HTR-8/SVneo (cell line): ENCODE measurements at regions not wholly inside any gene's neighbourhood (a gene's known extent, or its start where the extent isn't known, plus 50 kb on each side); places are given as distances from the start of the nearest gene placed in this dataset.
A peak's percentile ranks its signal among the peaks of the same experiment; 100 is the strongest.

Experiments used
- DNase-seq: peaks from one replicate; pipeline ENCODE4 v3.0.0; 2011; ENCODE audit warnings: low spot score, mixed read lengths; ENCODE audit not compliant: insufficient read length
- FAIRE-seq: peaks from 2 replicates; lab custom pipeline; 2011; peaks lifted over from hg19 to GRCh38; lab: Jason Lieb, UNC

DNA sequence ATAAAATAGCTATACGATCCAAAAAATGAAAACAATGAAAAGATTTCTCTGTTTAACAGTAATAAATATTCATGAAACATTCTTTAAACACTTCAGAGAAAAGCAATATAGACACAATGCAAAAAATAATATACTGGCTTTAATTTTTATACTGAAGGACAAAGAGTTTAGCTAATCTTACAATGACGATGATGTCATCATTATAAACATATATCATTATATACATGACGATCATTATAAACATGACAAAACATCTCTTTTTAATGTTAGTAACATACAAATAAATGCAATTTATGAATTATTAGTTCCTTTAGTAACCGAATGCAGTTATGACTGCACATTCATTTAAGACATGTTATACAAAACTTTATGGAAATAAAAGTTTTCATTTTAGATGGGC, 1434.6 kb downstream of the PCDH18 start:
- FAIRE-seq: no peak

GRCh38 chr4:136088211-136088867, 1444.0 kb downstream of the PCDH18 start:
- FAIRE-seq (no peak), DNase-seq (no peak)

More for the DNA sequence above, 1434.6 kb downstream of the PCDH18 start:
- DNase-seq: no peak

DNA sequence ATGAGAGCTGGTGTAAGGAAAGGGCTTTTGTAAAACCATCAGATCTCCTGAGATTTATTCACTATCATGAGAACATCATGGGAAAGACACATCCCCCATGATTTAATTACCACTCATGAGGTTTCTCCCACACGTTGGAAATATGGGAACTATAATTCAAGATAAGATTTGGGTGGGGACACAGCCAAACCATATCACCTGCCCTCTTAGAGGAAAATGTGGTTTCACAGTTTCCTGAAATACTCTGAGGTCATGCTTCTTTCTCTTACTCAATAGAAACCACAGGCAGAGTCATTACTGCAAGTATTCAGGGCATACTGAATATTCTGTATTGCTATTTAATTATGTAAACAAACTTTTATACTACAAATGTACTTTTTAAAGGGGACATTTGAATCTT, 1453.3 kb downstream of the PCDH18 start:
- no peak for FAIRE-seq

GRCh38 chr4:136056748-136057147, 1475.5 kb downstream of the PCDH18 start:
- no peak for DNase-seq
- no peak for FAIRE-seq

More for the DNA sequence above, 1453.3 kb downstream of the PCDH18 start:
- DNase-seq: no peak

GRCh38 chr4:136055360-136055759, 1476.9 kb downstream of the PCDH18 start:
- DNase-seq (no peak), FAIRE-seq (no peak)

GRCh38 chr4:136036744-136037143, 1495.5 kb downstream of the PCDH18 start:
- DNase-seq (peak; percentile 46), FAIRE-seq (no peak)

GRCh38 chr4:136032391-136032790, 1499.9 kb downstream of the PCDH18 start:
- DNase-seq: no peak
- no peak for FAIRE-seq

DNA sequence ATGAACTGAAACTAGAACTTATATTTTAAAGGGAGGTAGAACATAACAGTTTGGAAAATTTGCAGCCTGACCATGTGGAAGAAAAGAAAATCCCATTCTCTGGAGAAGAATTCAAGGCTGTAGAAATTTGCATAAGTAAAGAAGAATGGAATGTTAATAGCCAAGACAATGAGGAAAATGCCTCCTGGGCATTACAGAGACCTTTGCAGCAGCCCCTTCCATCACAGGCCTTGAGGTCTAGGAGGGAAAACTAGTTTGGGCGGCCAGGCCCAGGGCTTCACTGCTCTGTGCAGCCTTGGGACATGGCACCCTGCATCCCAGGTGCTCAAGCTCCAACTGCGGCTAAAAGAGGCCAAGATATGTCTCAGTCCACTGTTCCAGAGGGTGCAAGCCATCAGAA, 1506.8 kb downstream of the PCDH18 start:
- DNase-seq (no peak), FAIRE-seq (no peak)

- FAIRE-seq (no peak), DNase-seq (no peak)
Observed at GRCh38 chr4:136017556-136017955, 1514.7 kb downstream of the PCDH18 start.

DNA sequence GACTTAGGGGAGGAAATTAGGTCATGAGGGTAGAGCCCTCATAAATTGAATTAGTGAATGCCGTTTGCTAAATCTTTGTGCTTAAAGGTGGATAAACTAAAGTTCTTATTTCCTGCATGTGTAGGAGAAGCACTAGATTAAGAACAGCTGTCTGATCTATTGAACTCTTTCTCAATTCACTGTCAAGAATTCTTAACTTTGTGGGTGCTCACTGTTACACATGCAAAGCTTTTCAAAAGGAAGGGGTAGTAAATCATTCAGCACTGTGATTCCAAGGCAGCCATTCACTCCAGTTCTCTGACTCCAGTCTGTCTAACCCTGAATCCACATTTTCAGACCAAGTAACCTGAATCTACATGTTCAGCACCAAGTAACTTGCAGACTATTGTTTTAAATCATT, 1520.1 kb downstream of the PCDH18 start:
- DNase-seq (peak; percentile 34), FAIRE-seq (no peak)

- FAIRE-seq: no peak
Observed at GRCh38 chr4:136009258-136009832, 1522.9 kb downstream of the PCDH18 start.

GRCh38 chr4:136007991-136008390, 1524.3 kb downstream of the PCDH18 start:
- DNase-seq: no peak
- no peak for FAIRE-seq

More at GRCh38 chr4:136009258-136009832, 1522.9 kb downstream of the PCDH18 start:
- no peak for DNase-seq

DNA sequence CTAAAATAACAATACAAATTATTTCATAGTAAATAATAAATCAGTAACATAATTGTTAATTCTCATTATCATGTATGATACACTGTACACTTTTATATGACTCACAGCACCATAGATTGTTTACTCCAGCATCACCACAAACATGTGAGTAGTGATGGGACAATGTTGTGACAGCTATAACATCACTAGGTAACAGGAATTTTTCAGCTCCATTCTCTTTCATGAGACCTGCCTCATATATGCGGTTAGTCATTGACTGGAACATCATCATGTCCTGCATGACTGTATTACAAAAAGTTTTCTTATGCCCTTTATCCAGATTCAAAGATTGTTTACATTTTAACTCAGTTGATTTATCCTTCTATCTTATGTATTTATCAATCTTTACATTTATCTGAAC, 1530.0 kb downstream of the PCDH18 start:
- FAIRE-seq: peak; percentile 16
- DNase-seq: no peak

- no peak for DNase-seq
- FAIRE-seq: no peak
Observed at GRCh38 chr4:136001791-136002190, 1530.5 kb downstream of the PCDH18 start.

- no peak for DNase-seq
- no peak for FAIRE-seq
Observed at GRCh38 chr4:136000246-136000645, 1532.0 kb downstream of the PCDH18 start.

GRCh38 chr4:135994360-135994759, 1537.9 kb downstream of the PCDH18 start:
- FAIRE-seq (no peak), DNase-seq (no peak)

DNA sequence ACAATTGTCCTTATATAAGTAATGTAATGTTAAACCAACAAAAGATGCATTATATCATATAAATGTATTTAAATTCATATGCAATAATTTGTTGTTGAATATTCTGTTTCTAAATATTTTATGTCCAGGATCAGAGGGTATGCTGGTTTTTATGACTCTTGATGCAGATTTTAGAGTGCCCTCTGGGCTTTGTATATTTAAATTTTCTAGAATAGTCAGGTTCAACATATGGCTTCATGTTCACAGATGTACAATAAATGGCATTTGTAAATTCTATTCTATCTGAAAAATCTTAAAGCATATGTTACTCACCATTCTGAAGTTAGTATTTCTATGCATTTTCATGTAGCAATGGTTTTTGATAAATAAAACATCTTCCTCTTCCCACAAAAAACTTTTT, 1555.4 kb downstream of the PCDH18 start:
- no peak for FAIRE-seq
- no peak for DNase-seq

DNA sequence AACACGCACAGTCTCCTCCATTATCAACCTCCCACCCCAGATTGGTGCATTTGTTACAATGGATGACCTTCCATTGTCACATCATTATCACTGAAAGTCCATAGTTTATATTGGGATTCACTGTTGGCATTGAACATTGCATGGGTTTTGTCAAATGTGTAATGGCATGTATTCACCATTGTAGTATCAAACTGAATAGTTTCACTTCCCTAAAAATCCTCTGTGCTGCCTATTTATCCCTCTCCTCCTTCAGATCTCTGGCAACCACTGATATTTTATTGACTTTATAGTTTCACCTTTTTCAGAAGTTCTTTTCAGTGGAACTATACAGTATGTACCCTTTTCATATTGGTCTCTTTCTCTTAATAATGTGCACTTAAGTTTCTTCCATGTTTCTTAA, 1565.4 kb downstream of the PCDH18 start:
- DNase-seq (no peak), FAIRE-seq (no peak)

GRCh38 chr4:135963009-135963408, 1569.3 kb downstream of the PCDH18 start:
- no peak for DNase-seq
- FAIRE-seq: no peak

- no peak for FAIRE-seq
- no peak for DNase-seq
Observed at GRCh38 chr4:135949931-135950330, 1582.4 kb downstream of the PCDH18 start.

DNA sequence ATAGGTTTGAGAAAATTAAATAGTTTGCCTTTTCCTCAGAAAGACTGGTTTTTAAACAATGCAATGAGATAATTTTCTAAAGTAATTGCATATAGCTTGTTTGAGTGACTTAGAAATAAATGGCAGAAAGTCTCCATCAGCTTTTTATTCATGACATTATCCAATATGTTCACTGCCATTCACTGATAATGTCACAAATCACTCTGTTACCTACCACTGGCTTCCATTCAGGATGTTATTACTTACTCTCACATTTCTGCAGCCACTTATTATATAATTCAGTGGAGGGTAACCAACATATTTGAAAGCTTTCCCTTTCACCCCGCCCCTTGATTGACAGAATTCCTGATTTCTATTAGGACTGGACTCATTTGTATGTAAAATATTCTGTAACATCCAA, 1583.5 kb downstream of the PCDH18 start:
- DNase-seq: no peak
- no peak for FAIRE-seq

DNA sequence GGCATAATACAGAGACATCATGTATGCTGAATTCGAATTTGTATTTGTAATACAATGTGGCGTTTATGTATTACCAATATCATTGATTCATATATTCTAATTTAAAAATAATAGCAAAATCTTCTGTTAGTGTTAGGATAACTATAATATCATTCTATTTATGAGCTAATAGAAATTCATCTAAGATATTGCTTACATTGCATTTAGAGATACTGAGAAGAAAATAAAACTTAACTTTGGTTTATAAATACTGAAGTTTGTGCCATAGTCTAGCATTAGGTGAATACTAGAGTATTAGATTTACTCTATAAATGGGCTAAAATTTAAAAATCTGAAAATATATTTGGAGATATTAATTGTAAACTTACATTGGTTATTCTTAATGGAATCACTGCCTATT, 1590.6 kb downstream of the PCDH18 start:
- no peak for FAIRE-seq
- no peak for DNase-seq
